CD4-positive, alpha-beta T cell treated with Interferon gamma for 1 hour (primary cell): ENCODE measurements at regions not wholly inside any gene's neighbourhood (a gene's known extent, or its start where the extent isn't known, plus 50 kb on each side); places are given as distances from the start of the nearest gene placed in this dataset.
"Not testable (repeated sequence)": the region's sequence is repeated elsewhere in the genome, so short reads cannot be mapped to it uniquely, and the experiment has no call there.

Source experiments
- DNase-seq: peaks from one replicate; pipeline ENCODE4 v3.0.0-alpha.2; 2020

DNA sequence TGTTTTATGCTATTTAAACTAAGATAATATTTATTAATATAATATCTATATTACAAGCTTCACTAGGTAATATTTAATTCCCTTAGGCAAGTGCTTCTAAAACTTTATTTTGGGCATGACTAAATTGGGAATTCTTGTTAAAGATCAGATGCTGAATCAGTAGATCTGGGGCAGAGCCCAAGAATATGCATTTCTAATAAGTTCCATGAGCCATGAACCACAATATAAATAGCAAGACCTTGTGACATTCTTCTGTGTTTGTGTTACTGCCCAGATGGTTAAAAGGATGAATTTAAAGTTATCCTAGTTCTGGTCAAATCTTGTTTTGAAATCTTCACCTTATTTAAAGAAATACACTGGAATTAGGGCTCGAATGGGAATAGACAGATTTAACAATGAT is 258.4 kb upstream of the CACNA2D1 start:
- DNase-seq = no peak

DNA sequence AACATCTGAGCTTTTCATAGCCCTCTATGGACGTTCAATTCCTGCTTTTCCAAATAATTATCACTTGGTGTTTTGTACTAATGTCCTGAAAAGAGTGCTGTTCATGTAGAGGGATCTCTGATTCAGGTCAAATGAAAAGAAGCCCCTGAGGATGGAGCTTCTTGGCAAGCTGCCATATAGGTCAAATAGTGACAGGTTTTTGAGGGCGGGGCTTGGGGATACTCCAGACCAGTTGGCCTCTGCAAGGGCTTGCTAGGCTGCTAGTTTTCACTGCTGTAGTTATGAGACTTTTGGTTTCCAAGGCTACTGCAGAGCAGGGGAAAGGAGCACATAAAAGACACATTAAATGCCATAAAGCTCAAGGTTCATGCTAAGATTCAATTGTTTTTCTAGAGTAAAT is 257.2 kb upstream of the CACNA2D1 start:
- DNase-seq = no peak

DNA sequence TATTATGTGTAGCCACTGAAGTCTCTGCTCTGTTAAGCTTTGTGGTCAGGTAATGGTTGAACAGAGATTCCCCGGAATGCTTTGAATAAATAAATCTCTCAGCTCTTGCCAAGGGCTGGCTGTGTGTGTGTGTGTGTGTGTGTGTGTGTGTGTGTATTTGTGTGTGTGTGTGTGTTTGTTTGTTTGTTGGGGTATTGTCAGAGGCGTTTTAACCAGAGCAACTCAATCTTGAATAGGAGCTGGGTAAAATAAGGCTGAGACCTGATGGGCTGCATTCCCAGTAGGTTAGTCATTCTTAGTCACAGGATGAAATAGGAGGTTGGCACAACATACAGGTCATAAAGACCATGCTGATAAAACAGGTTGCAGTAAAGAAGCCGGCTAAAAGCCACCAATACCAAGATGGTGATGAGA is 256.2 kb upstream of the CACNA2D1 start:
- no peak for DNase-seq

DNA sequence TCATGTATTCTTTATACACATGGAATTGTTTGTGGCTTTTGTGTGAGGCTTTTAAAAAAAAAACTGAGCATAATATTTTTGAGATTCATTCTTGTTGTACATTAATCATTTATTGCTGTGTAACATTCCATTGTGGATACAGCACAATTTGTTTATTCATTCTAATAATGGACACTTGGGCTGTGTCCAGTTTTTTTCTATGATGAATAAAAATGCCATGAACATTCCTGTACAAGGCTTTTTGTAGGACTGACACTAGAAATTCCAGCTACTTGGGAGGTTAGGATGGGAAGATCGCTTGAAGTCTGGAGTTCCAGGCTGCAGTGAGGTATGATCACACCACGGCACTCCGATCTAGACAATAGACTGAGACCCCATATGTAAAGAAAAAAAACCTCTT is 254.3 kb upstream of the CACNA2D1 start:
- no peak for DNase-seq

DNA sequence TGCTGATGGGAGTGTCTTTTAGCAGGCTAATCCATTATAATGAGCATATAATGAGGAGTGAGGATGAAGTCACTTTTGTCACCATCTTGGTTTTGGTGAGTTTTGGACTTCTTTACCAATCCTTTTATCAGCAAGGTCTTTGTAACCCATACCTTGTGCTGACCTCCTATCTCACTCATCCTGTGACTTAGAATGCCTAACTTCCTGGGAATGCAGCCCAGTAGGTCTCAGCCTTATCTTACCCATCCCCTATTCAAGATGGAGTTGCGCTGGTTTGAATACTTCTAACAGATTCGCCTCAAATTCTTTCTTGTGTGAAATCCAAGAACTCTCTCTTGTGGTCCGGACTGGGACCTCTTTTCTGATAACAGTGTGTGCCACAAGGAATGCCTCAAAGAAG is 253.1 kb upstream of the CACNA2D1 start:
- DNase-seq = no peak

DNA sequence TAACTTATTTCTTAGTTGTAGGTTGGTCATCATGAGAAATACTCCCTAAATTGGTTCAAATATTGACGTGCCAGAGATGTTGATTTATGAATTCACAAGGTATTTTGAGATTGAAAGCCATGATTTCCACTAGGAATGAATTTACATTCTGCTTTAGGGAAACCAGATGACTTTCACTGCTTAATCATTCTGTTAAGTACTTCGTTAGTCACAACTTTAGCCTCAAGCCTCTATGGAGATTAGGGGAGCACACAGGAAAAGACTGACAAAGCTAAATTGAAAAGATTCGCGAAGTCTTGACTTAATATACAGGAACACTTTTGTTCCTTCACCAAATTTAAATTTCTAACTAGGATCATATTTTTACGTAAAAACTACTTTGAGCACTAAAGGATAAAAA is 250.4 kb upstream of the CACNA2D1 start:
- DNase-seq = no peak

DNA sequence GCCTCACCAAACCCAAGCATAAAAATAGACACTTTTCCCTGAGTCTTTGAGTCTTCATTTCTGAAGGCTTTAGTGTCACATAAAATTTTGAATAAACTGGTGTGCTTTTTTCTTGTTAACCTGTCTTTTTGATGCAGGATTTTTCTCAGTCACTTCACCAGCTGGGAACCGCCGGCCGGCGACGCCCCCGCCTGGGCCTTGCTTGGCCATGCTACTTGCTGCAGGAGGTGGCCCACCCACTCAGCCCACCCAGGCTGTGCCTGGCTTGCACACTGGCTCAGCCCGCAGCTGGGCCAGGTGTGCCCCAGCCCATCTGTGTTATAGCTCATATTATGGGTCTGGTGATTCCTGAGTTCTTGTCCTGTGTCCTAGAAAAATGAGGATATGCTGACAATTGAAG is 247.4 kb upstream of the CACNA2D1 start:
- DNase-seq = no peak

DNA sequence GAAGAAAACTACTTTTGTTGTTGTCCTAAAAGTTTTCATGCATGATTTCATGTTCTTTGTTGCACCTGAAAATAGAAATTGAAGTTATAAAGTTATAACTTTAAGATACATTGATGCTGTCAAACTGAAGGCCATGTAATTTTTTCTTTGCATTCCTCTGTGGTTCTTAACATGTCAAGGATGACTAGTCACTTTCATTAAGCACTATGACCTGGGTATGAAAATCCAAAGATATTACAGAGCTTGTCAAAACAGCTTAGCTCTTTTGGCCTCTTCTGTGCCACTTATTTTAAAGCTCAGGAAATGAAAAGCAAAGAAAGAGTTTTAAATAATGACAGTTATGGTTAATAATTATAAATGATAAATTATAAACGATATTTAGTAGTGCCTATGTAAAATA is 241.6 kb upstream of the CACNA2D1 start:
- no peak for DNase-seq

DNA sequence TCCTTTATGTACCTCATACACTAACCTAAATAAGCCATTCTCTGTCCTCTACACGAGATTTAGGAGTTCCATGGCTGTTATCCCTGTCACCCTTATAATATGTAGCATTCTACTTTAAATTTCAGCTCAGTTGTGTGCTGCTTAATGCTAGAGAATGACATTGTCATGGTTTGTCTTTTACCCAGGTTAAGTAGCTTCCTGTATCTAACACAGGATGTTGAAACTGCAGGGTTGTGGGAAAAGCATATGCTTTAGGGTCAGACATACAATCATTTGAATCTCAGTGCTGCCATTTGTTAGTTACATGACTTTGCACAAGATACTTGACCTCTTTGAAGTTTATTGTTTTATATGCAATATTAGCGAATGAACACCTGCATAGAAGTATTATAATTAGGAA is 235.1 kb upstream of the CACNA2D1 start:
- no peak for DNase-seq

DNA sequence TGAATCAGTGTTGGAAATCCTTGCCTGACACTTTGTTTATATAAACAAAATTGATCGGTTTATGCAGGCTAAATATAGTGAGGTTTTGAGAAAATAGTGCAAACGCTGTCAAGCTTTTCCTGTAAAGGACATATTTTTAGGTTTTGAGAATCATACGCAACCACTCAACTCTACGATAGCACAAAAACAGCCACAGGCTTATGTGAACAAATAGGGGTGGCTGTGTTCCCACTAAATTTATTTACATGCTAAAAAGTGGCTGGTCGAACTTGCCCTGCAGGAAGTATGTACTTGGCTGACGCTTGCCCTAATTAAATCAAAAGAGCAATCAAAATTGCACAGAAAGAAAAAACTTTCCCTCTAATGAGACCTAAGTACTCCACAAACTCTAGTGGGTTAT is 234.7 kb upstream of the CACNA2D1 start:
- DNase-seq = no peak

DNA sequence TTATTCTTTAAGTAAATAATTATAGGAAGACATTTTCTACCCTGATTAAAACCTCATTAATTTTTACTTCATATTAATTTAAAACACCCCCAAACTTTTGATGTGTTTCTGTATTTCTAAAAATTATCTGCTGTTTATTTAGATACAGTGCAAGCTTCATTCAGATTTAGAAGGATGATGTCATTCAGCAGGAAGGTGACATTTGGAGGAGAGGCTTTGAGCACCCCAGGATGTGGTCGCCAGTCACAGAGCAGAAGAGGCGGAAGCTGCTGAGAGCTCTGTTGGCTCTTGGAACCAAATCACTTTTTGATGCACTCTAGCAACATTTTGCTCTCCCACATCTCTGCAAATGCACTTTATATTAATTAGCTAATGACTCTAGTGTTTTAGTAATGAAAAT is 233.9 kb upstream of the CACNA2D1 start:
- DNase-seq = peak; percentile 42

DNA sequence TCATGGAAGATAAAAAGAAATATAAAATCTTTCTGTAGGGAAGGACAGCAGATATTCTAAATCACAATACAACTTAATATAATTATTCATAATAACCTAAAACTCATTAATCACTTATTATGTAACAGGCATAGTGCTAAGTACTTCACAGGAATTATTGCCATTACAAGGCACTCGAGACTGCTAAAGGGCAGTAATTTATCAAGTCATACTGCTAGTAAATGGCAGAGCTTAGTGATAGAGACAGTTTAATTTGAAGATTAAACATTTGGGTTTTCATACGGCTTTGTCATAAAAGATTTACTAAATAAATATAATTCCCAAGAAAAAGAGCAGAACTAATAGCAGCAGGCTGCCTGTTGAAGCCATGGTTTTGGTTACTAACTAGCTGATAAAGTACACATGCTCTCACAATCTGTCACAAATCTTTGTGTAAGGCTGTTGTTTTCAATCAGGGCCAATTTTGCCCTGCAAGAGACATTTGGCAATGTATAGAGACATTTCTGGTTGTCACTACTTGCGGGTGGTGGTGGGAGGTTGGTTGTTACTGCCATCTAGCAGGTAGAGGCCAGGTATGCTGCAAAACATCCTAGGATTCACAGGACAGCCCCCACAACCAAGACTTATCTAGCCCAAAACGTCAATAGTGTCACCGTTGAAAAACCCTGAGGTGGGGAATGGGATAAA is 233.3 kb upstream of the CACNA2D1 start:
- DNase-seq = no peak

DNA sequence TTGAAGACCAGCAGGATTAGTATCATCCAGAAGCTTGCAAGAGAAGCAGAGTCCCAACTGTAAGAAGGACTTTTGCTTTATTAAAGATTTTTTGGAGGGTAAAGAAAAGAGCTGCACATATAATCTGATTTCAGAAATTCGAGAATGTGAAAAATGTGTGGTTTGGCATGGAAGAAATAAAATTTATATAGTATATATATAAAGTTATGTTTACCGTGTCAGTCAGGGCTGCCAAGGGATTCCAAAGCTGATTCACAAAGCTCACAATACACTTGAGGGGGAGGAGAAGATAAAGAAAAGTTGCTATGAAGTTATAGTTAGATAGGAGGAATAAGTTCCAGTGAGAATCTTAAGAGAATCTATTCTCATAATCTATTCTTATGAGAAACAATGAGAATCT is 231.8 kb upstream of the CACNA2D1 start:
- DNase-seq = no peak

DNA sequence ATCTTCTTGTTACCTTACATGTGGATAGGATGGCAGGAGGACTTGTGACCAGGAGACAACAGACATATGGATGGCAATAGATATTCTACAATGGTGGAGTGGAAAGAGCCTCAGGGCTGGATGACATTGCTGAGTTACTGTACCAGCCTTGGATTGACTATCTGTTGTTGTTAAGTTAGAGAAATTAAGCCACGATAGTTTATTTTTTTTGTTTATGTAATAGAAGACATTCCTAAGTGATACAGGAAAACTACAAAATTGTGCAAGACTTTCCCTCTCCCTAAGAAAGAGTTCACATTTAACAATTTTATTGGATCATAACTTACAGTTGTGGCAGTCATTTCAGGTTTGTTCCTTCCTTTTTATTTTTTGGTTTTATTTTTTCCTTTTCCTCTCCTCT is 230.7 kb upstream of the CACNA2D1 start:
- DNase-seq = no peak

DNA sequence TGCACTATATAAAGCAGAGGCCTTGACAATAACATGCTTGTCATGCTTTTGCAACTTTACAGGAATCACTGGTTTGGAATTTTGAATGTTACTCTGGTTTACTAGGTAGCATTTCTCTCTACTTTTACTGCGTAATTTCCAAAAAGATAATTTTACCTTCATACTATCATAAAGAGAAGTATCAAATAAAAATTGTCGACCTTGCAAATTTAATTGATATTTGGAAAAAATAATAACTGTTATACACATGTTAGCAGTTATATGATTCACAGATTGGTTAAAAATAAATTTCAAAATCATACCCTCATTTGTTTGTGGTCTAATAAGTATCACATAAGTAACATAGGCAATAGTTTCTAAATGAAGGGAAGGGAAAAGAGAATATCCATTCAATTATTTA is 228.5 kb upstream of the CACNA2D1 start:
- DNase-seq = no peak

DNA sequence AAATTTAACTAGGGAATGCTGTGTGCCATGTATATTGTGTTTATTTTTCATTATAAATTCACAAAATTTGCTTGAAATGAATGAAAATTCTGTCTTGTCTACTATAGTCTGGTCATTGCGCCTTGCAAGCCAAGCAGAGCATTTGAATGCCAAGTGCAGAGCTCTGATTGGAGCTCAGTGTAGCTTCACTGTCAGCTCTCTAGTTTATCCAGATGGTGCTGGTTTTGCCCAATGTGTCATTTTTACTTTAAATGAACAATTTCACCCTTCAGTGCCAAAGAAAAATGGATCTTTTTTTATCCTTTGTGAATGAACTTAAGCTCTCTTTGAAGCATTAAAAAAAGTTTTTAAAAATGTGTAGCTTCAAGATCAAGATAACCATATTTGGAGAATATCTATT is 225.6 kb upstream of the CACNA2D1 start:
- no peak for DNase-seq

DNA sequence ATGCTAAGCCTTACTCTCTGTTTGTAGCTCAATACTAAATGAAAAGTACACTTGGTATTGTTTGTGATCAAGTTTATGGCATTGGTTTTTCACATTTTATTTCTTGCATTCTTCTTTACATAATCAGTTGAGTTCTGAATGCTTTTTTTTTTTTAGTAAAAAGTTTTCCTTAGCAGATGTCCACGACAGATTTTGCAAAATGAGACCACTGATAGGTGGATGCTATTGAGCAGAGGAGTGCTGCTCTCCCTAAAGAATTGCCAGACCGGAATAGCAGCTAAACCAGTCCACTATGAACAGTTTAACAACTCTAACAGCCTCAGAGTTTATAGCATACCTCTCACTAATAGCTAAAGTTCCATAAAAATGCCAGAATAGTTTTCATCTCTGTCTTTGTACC is 225.1 kb upstream of the CACNA2D1 start:
- no peak for DNase-seq

DNA sequence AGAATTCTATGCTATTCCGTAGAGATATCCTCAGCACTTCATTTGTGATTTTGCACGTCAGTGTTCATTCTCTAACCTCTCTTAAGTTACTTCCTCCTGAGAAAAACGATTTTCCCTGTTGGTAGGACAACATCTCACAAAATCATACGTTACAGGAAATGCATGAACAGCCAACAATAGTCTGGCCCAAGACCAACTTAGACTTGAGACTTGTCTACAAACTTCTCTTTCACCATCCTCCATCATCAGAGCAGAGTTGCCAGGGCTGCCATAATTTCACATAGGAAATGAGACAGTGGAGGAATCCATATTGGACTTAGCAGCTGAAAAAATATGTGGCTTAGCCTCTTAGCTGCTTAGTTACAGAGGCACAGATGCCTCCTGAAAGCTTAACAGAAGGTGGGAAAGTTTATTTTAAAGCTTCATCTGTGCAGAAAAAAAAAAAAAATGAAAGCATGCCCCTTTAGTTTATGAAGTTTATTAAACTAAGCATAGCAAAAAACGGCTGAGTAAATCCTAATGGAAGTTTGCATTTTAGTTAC is 222.5 kb upstream of the CACNA2D1 start:
- no peak for DNase-seq

DNA sequence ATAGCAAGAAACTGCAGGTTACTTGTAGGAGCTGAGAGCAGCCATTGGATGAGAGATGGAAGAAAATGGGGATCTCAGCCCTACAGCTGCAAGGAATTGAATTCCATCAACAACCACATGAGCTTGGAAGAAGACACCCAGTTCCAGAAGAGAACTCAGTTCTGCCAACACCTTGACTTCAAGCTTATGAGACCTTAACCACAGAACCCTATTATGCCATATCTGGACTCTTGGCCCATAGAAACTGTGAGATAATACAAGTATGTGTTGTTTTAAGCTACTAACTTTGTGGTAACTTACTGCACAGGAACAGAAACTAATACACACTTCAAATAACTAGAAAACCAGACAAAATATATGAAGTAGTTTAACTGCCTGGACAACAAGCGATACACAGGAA is 212.4 kb upstream of the CACNA2D1 start:
- DNase-seq = no peak

DNA sequence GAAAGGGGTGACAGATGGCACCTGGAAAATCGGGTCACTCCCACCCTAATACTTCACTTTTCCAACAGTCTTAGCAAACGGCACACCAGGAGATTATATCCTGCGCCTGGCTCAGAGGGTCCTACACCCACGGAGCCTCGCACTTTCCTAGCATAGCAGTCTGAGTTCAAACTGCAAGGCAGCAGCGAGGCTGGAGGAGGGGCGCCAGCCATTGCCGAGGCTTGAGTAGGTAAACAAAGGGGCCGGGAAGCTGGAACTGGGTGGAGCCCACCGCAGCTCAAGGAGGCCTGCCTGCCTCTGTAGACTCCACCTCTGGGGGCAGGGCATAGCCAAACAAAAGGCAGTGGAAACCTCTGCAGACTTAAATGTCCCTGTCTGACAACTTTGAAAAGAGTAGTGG is 206.5 kb upstream of the CACNA2D1 start:
- not testable (repeated sequence) for DNase-seq

DNA sequence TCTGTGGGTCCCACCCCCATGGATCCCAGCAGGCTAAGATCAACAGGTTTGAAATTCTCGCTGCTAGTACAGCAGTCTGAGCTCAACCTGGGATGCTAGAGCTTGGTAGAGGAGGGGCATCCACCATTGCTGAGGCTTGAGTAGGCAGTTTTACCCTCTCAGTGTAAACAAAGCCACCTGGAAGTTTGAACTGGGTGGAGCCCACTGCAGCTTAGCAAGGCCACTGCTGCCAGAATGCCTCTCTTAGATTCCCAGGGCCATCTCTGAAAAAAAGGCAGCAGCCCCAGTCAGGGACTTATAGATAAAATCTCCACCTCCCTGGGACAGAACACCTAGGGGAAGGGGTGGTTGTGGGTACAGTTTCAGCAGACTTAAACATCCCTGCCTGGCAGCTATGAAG is 190.0 kb upstream of the CACNA2D1 start:
- DNase-seq = no peak

DNA sequence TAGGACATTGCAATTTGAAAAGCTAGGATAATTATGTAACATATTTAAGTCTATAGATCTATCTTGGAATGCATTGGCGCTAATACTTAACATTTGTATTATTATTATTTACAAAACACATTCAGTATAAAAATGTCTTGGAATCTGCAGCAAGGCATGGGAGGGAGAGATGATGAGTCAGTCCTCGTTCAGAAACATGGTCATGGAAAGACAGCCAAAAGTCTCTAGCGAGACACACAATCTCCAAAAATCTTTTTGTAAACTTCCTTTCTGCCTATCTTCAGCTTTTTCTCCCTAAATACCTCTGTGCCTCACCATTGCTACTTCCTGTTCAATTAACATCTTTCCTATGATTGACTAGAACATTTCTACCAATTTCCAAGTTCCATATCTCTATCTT is 188.4 kb upstream of the CACNA2D1 start:
- no peak for DNase-seq

DNA sequence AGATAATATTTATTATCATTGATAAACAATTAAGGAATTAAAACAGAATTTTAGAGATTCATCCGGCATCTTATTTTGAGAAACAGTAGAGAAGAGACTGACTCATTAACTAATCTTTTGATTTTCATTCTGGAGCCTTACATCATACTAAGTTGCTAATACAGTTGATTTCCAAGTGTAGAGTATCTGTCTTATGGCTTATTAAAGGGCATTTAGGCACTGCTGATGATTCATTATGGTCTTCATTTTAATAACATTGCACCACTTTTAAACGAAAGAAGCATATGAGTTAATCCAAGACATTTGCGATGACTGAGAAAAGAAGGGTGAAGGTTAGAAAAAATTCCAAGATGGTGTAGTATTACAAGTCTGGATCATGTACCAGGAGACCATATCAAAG is 186.0 kb upstream of the CACNA2D1 start:
- no peak for DNase-seq

DNA sequence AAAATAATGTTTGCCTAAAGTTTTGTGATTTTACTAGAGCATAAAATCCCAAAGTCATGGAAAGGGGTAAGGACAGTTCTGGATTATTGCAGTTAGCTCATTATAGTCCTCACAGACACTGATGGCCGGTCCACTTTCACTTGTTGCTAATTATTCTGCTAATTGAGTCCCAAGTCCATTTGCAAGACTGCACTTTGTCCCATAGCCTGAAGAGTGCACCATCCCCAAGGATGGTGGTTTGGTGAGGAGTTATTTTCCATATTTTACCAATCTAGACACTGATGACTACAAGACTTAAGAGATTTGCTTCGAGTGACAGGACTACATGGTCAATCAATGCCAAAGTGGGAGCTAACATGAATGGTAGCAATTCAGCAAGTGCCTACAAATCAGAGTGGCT is 181.8 kb upstream of the CACNA2D1 start:
- no peak for DNase-seq

DNA sequence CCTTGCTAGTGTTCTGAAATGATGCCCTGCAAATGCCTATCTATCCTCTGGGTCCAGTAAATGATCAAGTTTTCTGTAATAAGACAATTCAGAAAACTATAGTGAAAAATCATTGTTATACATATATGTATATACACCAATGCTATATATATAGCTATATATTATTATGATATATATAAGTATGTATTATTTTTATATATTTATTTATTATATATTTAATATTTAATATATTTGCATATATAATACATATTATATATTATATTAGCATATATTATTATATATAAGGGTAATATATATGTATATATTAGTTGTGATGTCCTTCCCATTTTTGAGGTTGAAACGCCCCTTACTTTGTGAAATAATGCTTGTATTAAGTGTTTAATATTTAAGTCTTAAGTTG is 181.4 kb upstream of the CACNA2D1 start:
- no peak for DNase-seq

DNA sequence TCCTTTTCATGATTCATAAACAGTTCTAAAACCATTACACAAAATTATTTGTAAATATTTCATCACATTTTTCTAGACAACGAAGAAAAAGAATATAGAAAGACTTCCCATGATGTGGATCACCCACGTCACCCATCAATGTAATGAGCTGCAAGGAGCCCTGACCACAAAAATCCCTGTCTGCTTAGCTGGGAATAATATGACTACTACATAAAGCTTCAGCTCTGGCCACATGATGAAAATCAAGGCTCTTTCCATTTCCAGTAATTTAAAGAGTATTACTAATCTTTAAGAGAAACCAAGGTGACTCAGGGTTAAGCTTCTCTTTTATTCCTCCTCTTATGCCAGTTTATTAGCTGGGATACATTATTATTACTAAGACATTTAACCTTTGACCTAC is 180.8 kb upstream of the CACNA2D1 start:
- no peak for DNase-seq
